Gastrocnemius medialis (tissue), 4 donors: ENCODE measurements at regions not wholly inside any gene's neighbourhood (a gene's known extent, or its start where the extent isn't known, plus 50 kb on each side); places are given as distances from the start of the nearest gene placed in this dataset.

Source experiments
- CTCF ChIP-seq, 5 experiments: fragments of 450-650 bp in 3 of 5; fragments of 200-600 bp in 2 of 5; sonication (generic) in 2 of 5; IDR thresholded peaks in 4 of 5; conservative IDR thresholded peaks in 1 of 5; 1 replicate in 4 of 5; 2 replicates in 1 of 5; pipeline ENCODE4 v1.5.1; 2016 to 2019; ENCODE audit warnings: antibody characterized with exemption in 5 of 5, mild to moderate bottlenecking in 3 of 5, moderate library complexity in 3 of 5
- POLR2A ChIP-seq, 2 donors: fragments of 450-650 bp; IDR thresholded peaks; one replicate each; pipeline ENCODE4 v1.6.1; 2017; ENCODE audit warnings: antibody characterized with exemption in 2 of 2, mild to moderate bottlenecking in 2 of 2, moderate library complexity in 2 of 2

GRCh38 chr6:18654821-18655220 is 267.7 kb downstream of the RNF144B start:
- TF ChIP-seq POLR2A (IDR thresholded peaks at IDR 0.05) (no peak), CTCF (IDR thresholded peaks at IDR 0.05 in 4 of 5, conservative IDR thresholded peaks at IDR 0.05 in 1 of 5) (no peak)
